SK-N-MC (cell line): ENCODE measurements at regions not wholly inside any gene's neighbourhood (a gene's known extent, or its start where the extent isn't known, plus 50 kb on each side); places are given as distances from the start of the nearest gene placed in this dataset.

Experiments used
- EZH2 ChIP-seq: fragments of 200-600 bp; sonication (generic); IDR thresholded peaks from one replicate; pipeline ENCODE4 v1.6.1; 2017; ENCODE audit warnings: antibody characterized with exemption
- FOXP2 ChIP-seq: optimal IDR thresholded peaks from 2 replicates; pipeline ENCODE3; 2011; ENCODE audit warnings: mild to moderate bottlenecking, moderate library complexity; ENCODE audit not compliant: insufficient read depth; ENCODE audit errors: extremely low read length, control extremely low read depth
- POLR2AphosphoS5 ChIP-seq: IDR thresholded peaks from 2 replicates; pipeline ENCODE4 v1.6.1; 2012; ENCODE audit warnings: mild to moderate bottlenecking, low read depth, low read length, borderline replicate concordance

DNA sequence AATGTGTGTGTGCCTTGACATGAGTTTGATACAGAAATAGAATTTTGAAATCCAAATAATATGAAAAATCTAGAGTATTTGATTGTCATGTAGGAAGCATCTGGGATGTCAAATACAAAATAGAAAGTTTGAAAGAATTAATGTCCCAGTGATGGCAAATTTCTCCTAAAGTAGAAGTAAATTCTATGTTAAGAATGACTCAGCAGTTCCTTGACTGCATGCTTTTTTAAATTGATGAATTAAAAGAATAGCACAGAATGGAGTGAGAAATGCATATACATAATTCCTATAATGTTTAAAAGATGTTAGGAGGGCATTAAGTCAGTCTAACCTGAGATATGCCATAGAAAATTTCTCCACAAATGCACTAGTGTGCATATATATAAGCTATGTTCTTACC, 357.5 kb downstream of the TMEM182 start:
- TF ChIP-seq POLR2AphosphoS5 (no peak), EZH2 (no peak), FOXP2 (no peak)
